Liver (tissue), 3 donors: ENCODE measurements at regions not wholly inside any gene's neighbourhood (a gene's known extent, or its start where the extent isn't known, plus 50 kb on each side); places are given as distances from the start of the nearest gene placed in this dataset.

Experiments
- CTCF ChIP-seq: fragments of 150-350 bp; IDR thresholded peaks from 2 replicates; pipeline ENCODE4 v1.5.1; 2017; ENCODE audit warnings: improper control_type of control experiment, low read depth, low read length; ENCODE audit not compliant: missing input control
- RAD21 ChIP-seq, 2 donors: IDR thresholded peaks; 2 replicates each; pipeline ENCODE4 v1.6.1; 2016; ENCODE audit warnings: antibody characterized with exemption in 2 of 2, mild to moderate bottlenecking in 2 of 2
- TAF1 ChIP-seq: conservative IDR thresholded peaks from 2 replicates; pipeline ENCODE4 v1.6.1; 2016; ENCODE audit warnings: antibody characterized with exemption, mild to moderate bottlenecking
- YY1 ChIP-seq: IDR thresholded peaks from 2 replicates; pipeline ENCODE4 v1.6.1; 2016; ENCODE audit warnings: antibody characterized with exemption, mild to moderate bottlenecking
- donor health status: healthy.
- donor health status: healthy.

- TF ChIP-seq CTCF = no peak
- no peak for TF ChIP-seq RAD21 (IDR thresholded peaks at IDR 0.05)
- no peak for TF ChIP-seq YY1
- TF ChIP-seq TAF1 = no peak
Measured at GRCh38 chr5:3836528-3836927, 240.9 kb downstream of the IRX1 start.
